ENCODE measurements at regions not wholly inside any gene's neighbourhood (a gene's known extent, or its start where the extent isn't known, plus 50 kb on each side); places are given as distances from the start of the nearest gene placed in this dataset.
A peak's percentile ranks its signal among the peaks of the same experiment; 100 is the strongest.
"Not testable (repeated sequence)": the region's sequence is repeated elsewhere in the genome, so short reads cannot be mapped to it uniquely, and the experiment has no call there.

DNA sequence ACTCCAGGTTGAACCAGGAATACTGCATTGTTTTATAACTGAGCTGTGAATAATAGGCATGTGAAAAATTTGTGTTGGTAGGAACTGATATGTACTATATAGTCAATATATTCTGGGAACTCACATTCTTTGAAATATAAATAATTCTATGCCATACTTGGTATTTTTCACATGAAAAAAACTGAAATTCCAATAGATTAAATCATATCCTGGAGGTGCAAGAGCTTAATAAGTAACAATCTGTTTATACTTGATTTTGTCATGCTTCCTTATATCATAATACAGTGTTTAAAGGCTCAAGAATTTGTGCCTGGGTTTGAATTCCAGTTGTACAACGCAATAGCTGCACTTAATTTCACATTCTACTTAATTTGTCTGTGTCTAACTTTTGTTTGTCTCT lies 387.0 kb downstream of the USP25 start:
- peak; percentile 79 for DNase-seq (ENCODE audit: low read depth)

DNA sequence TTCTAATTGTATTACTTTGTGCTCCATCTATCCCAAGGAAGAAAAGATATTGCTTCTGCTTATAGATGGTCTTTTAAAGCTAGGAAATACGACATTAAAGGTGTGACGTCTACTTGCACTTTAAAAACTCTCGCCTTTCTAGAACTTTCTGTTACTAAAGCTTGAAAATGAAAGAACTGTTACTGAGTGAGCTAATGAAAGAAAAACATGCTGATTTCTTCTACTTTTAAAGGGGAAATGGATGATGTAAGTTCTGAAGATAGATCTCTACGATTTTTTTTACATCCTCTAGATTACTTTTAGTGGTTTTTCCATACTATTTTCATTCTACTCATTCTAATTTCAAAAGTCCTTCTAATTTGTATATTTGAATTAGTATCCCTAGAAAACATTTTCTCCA lies 387.5 kb downstream of the USP25 start:
- no peak for DNase-seq (ENCODE audit: low read depth)

DNA sequence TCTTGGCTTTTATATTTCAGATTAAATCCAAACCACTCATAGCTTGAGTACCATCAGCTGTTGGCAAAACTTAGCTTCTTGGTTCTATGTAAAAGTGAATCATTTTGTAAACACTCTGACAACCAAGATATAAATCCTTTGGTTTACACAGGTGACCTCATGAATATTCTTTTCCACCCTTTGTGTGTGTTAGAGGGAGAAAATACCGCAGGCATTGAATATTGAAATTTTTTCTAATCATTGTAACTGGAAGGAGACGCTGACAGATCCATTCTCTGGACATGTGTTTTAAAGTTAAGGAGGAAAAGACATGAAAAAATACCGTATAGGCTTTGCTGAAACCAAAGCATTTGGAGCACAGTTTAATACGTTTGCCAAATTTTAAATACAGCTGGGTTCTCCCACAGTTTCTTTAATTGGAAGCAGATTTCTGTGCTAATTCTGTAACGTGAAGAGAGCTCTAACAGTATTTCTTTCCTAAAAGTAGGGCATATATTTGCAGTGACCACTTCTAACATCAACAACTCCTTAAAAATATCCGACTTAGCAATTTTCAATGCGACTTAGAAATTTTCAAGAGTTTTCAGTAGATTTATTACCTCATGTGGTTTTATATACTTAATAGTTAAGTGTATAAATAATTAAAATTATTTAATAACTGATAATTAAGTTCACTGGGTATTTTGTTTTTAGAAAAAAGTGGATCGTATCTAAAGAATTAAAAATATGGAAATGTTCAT lies 388.2 kb downstream of the USP25 start:
- DNase-seq (ENCODE audit: low read depth), result peak; percentile 82

DNA sequence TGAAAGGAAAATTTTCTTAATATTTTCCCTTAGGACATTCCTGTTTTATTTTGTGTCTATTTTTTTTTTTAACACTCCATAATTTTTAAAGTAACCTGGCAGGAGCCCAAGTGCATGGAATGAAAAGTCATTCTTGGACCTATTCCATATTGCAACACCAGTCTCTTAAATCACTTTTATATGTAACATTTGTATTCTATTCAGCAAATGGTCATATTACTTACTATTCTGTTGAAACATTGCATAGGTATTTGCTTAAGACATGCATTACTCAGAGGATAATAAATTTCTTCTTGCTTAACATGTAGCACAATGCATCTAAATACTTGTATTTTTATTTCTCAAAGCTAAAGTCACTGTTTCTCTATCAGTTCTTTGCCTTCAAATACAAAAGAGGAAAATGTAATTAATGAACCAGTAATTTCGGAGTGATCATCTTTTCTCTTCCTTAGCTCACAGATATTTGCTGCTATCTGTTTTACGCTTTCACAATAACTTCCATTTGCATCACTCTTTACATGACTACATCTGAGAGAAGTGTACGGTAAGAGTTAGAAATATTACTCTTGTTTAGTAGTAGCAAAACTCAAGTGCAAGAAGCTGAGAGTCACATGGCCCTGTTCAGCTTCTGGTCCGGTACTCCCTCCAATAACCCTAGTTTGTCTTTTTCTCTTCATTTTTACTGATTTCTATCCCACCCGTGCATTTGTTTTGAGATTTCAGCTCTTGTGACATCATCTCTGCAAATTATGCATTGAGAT lies 394.8 kb downstream of the USP25 start:
- DNase-seq (ENCODE audit: low read depth), result peak; percentile 65

DNA sequence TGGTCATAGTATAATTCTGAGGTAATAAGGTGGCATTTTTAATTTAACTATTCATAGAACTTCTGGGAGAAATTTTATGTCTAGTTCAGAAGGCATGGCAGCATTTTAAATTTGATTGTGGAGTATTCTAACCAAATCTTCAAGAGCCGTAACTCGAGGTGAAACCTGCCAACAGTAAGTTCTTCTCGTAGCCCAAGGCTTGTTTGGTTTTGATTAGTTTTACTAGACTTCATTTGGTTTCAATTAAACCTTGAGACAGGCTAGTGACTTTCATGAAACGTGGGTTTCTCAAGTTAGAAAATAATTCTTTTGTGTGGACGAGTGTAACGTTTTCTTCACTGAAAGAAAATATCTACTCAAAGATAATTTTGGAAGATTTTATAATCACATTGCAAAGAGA lies 395.5 kb downstream of the USP25 start:
- DNase-seq (ENCODE audit: low read depth), result no peak

DNA sequence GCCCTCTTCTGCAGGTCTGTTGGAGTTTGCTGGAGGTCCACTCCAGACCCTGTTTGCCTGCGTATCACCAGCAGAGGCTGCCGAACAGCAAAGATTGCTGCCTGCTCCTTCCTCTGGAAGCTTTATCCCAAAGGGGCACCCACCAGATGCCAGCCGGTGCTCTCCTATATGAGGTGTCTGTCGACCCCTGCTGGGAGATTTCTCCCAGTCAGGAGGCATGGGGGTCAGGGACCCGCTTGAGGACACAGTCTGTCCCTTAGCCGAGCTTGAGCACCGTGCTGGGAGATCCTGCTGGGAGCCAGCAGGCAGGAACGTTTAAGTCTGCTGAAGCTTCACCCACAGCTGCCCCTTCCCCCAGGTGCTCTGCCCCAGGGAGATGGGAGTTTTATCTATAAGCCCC lies 402.7 kb downstream of the USP25 start:
- not testable (repeated sequence) for DNase-seq (ENCODE audit: low read depth)

DNA sequence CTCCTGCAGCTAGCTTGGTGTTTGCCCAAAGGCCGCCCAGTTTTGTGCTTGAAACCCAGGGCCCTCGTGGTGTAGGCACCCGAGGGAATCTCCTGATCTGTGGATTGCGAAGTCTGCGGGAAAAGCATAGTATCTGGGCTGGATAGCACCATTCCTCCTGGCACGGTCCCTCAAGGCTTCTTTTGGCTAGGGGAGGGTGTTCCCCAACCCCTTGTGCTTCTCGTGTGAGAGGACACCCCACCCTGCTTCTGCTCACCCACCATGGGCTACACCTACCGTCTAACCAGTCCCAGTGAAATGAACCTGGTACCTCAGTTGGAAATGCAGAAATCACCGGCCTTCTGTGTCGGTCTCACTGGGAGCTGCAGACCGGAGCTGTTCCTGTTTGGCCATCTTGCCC lies 403.5 kb downstream of the USP25 start:
- DNase-seq (ENCODE audit: low read depth), result no peak

DNA sequence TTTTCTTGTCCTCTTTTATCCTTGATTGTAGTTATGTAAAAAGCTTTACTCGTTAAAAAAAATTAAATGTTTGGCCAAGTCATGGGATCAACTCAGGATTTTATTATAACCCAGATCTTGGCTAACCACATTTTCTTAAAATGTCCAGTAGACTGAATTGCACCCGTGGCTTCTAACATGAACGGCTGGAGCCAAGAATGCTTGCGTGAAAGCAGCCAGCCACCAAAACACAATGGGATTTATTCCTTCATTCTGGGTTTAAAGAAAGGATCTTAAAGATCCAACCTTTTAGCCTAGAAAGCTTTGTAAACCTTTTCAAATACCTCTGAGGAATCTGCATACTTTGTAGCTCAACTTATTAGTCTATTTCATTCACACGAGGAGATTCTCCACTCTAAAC lies 404.4 kb downstream of the USP25 start:
- no peak for DNase-seq (ENCODE audit: low read depth)

DNA sequence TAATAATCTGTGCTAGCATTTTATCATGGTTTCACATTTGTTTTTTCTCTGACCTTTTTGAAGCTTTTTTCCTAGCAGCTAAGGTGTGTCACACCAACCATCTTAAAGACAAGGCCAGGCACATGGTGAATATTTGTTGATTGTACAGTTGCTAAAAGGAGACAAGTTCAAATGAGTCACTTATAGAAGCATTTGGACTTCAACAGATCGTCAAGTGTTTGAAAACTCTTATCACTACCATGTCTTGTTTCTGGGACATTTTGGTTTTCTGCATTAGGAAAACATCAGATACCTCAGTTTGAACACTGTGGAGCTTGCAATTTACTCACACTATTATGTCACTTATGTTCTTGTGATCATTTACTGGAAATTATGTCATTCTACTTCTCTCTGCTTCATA lies 407.3 kb downstream of the USP25 start:
- no peak for DNase-seq (ENCODE audit: low read depth)

DNA sequence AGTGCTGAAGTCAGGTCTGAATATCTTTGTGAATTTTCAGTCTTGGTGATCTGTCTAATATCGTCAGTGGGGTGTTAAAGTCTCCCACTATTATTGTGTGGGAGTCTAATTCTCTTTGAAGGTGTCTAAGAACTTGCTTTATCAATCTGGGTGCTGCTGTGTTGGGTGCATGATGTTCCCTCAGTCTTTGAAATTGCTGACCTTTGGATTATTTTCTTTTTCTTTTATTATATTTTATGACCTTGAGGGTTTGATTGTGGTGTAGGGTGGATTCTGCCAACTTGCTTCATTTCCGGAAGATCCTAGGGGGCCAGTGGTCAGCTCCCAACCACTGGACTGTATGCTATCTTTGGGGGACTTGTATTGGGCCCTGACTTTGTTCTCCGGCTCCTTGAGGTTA lies 415.3 kb downstream of the USP25 start:
- no peak for DNase-seq (ENCODE audit: low read depth)

DNA sequence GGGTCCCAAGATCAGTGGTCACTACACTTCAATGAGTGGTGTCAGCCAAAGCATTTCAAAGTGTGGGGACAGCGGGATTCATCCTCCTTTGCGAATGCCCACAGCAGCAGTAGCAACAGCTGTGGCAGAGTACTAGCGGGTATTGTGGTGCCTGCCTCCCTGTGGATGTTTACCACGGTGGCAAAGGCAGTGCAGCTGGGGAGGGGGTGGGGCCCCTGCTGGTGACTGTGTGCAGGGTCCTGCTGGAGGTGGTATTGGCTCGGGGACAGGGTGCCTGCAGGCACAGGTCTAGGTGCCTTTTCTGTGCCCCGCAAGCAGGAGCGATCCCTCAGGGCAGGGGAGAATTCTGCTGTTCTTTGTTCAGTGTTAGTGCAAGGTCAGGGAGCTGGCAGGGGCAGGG lies 415.7 kb downstream of the USP25 start:
- no peak for DNase-seq (ENCODE audit: low read depth)

DNA sequence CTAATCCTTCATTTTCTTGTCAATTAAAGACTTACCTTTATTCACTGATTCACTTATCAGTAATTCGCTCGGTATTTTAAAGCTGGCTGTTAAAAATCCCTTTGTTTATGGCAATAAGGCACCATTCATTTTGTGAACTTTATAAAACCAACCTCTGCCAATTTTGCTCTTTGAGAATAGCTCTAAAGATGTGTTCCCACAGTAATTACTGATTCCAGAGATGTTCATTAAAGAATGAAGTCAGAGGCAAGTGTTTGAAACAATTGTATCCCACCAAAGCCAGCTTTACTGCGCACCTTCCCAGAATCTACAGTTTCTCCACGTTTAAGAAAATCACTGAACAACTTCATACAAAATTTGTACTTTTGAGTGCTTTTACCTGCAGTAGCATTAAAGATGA lies 424.5 kb downstream of the USP25 start:
- DNase-seq (ENCODE audit: low read depth), result no peak

DNA sequence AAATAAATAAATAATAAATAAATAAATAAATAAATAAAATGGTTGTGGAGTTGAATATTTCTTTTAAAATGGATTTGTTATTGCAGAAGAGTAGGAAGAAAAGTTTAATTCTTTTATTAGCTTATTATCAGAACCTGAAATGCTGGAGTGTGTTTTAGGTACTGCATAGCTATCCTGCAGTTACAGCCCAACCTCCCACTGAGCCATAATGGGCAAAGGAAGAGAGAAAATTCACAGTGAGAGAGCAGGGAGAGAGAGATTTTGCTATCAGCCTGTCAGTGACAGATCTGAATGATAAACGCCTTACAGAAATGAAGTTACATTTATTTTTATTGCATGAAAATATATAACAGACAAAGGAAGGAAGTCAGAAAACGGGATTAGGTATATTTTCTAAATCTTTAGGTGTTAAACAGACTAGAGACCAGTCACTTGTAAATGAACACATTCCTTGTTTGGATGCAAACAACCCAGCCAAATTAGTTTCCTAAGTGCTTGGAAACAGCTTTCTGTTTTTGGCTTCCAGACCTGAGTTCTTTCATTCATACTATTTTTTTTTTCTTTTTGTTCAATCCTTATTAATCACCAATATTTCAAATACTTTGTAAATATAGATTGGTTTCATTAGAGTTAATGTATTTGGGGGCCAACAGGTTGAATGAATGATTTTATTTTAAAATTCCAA lies 425.3 kb downstream of the USP25 start:
- no peak for DNase-seq (ENCODE audit: low read depth)

DNA sequence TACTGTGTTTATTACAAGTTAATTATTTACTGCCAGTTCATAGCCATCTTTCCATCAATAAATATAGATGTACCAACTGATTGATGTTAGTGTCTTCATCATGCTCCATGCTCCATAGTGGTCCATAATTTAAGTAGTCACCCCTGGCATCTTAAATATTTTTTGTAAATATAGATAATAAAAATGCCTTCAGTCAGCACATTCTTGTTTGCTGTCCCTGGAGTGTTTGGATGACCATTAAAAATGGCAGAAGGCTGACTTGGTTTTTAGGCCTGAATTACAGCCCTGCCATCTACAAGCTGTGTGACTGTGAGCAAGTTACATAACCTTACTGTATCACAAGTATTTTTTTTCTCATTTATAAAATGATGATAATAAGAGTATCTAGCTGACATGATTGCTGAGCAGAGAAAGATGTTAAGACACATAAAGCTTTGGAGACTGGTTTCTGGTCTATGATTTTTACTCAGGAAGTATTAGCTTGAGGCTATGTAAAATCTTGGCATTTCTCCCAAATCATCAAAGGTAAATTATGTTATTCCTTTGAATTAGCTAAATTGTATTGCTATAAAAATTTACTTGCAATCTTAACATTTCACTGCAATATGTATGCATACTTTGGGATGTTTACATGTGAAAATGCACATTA lies 427.2 kb downstream of the USP25 start:
- no peak for DNase-seq (ENCODE audit: low read depth)

DNA sequence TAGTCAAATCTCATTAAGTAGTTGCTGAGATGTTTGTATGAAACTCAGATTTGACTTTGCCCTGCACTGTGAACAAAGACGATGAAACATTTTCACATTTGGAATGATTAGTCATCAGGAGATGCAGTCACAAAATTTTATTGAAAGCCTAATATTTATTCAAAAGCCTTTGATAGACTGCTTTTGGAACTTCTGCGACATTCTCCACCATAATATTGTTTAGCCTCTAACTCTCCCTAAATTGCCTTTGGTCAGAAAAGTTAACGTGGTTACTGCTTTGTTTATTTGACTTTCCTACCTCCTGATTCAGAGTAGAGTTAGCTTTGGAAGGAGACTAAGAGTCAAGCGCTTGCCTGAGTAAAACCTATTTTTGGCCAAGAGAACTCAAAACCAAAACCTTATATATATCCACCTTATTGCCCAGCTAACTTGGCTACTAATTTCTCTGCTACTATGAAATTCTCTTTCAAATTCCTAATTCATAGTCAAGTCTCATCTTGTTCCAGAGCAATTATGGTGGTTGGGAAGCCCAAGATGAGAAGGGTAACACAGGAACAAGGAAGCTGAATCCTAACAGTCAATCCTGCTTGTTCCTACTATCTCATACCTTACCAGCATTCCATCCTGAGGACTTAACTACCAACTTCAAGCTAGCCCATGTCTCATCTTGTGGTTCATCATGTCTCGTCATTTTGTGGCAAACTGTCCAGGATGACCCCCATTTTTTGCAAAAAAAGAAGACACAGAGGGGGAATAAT lies 429.6 kb downstream of the USP25 start:
- no peak for DNase-seq (ENCODE audit: low read depth)

DNA sequence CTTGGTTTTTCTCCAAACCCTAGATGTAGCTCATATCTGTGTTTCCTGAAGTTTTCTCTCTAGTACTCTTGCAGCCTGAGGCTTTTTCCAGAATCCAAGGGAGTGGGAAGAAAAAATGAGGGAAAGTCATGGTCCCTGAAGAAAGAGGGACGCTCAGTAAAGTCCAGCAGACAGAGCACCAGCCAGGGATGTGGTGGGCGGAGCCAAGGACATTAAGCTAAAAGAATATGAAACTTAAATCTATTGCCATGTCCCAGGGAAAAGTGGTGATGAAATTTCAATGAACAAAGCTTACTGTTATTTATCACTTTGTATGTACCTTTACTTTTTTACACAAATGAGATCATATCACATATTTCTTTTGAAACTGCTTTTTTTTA lies 430.2 kb downstream of the USP25 start:
- no peak for DNase-seq (ENCODE audit: low read depth)

DNA sequence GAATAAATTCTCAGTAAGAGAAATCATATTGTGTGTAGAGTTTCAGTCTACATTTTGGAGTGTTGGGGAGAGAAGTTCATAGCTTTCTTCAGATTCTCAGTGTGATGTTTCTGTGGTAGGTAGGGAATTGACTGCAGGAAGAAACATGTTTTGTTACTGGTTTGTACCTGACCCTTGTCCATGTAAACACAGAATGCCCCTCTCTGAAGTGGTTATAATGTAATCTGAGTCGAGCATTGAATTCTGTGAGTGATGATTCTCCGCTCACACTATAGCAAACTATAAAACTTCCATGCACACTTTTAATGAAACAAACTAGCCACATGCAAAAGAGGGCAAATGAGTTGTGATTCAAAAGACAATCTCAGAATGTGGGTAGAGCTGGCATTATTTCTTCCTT lies 433.2 kb downstream of the USP25 start:
- DNase-seq (ENCODE audit: low read depth), result no peak

DNA sequence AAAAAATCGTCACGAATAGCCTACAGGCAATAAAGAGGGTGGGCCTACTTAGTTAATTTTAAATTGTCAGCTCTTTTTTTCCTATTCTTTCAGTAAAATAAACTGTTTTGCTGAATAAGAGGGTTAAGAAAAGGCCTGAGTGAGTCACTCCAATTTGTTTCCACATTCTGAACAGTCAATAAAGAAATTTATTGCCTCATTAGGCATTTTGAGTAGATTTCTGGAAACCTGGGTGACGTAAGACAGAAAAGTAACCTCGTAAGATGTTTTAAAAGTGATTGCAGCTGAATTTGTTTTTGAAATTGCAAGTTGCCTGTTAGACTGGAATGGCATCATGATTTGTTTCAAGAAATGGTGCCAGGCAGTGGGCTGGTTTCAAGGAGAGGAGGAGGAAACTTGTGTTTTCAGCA lies 439.3 kb downstream of the USP25 start:
- DNase-seq (ENCODE audit: low read depth), result no peak

DNA sequence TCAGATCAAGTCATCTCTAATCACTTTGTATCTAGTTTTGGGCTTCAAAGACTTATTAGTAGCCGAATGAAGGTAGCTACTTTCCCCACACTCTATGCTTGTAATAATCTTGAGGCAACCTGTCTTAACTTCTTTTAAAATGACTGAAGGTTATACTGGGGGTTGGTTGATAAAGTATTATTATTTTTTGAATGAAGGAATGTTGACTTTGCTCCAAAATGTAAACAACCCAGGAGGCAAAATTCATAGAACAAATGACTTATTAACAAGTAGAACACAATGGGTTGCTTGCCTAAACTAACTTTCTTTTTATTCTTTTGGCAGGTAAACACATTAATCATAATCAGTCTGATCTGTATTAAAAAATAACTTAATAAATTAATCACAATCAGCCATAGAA lies 440.0 kb downstream of the USP25 start:
- no peak for DNase-seq (ENCODE audit: low read depth)

DNA sequence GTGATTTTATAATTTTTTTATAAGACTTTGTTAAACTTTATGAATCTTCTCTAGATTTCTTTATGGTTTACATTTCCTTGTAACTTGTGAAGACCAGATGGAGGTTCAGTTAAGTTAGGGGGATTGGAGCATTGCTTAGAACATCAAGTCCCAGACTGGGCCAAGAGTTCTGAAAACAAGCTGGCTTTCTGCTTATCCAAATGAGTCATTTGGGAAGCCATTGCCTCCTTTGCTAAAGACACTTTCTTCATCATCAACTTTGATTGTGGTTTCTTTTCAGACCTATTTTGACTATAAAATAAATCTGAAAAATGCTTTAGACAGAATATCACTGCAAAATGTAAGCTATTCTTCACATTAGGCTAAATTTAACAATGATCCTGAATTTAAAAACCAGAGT lies 446.8 kb downstream of the USP25 start:
- no peak for DNase-seq (ENCODE audit: low read depth)

DNA sequence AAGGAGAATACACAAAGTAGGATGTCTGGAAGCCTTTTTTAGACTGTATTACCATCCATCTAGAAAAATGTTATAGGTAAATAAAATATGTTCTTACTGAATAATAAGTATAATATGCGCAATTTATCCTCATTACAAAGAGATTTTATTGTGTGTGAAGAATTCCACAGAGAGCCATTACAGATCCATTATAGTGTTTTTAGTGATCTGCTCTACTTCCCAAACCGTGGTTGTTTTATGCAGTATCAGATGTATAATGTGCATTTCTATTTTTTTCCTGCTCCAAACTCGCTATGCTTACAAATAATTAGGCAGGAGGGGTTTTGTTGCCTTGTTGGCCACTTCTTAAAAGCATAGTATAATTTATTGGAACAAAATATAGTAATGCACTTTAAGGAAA lies 447.8 kb downstream of the USP25 start:
- no peak for DNase-seq (ENCODE audit: low read depth)

DNA sequence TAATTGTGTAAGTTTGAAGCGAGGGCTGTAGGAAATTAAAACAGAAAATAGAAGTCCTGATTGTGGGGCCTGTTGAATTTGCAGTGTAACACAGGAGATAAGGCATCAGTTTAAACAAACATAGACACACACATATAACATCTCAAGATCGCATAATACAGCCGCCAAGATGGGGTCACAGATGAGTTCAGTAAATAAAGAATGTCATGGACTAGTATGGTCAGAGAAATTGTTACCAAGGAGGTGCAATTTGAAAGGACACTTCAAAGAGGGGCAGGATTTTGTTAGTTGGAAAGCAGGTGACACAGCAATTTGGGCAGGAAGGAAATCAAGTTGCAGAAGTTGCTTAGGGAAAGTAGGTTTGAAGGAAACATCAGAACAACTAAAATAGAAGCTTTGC lies 450.0 kb downstream of the USP25 start:
- no peak for DNase-seq (ENCODE audit: low read depth)
